ENCODE measurements at regions not wholly inside any gene's neighbourhood (a gene's known extent, or its start where the extent isn't known, plus 50 kb on each side); places are given as distances from the start of the nearest gene placed in this dataset.

DNA sequence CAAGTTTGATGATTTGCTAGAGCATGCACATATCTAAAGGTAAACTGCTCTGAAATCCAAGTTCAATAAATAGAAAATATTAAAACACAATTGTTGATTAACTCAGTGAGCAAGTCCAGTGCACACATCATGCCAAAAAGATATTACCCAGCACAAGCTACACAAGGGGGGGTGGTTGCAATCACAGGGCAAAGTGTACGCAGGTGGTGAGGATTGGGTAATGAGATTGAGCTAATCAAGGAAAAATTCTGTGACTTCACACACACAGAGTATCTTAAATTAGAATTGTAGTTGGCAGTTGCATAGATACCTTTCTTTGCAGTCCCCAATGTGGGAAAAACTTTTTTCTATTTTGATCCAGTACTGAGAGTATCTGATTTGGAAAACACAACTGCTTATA, 156.1 kb upstream of the NTRK2 start:
- ATAC-seq (ENCODE audit: insufficient read depth, low read depth) = no peak
- no peak overlapping the region for H3K4me2 ChIP-seq (ENCODE audit: insufficient read depth, low read length)

DNA sequence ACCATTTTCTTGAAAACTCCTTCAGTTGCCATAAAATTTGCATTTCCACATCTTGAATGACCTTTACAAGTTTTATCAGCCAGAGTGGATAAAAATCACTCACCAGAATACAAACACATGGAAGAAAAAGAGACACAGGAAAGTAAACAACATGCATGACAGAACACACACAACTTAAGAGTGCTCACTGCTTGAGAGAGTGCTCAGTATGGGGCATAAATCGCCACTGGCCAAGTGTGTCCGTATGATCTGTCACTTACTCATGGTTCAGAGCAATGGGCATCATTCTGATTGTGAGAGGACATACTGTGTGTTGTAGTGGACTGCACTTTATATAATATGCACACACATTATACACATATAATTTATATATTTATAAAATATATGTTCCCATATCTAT, 155.6 kb upstream of the NTRK2 start:
- DNase-seq (no peak), ATAC-seq (ENCODE audit: insufficient read depth, low read depth) (no peak)
- H3K4me3 ChIP-seq (ENCODE audit: low read depth in 1 of 2, low read length in 2 of 2) = no peak overlapping the region
- H3K4me2 ChIP-seq (ENCODE audit: insufficient read depth, low read length) = no peak overlapping the region
- H3K9me3 ChIP-seq (ENCODE audit: insufficient read depth, low read length, severe bottlenecking) = no peaks in the 10 kb centered on the region
- no peaks in the 10 kb centered on the region for H4K20me1 ChIP-seq (ENCODE audit: insufficient read depth, low read length)
- no peaks in the 10 kb centered on the region for H3K4me1 ChIP-seq (ENCODE audit: insufficient read depth, low read length)
- no peak for TF ChIP-seq EZH2 (IDR thresholded peaks at IDR 0.05; ENCODE audit: borderline replicate concordance, low read depth, low read length, severe bottlenecking)
- TF ChIP-seq, protein P1, sequence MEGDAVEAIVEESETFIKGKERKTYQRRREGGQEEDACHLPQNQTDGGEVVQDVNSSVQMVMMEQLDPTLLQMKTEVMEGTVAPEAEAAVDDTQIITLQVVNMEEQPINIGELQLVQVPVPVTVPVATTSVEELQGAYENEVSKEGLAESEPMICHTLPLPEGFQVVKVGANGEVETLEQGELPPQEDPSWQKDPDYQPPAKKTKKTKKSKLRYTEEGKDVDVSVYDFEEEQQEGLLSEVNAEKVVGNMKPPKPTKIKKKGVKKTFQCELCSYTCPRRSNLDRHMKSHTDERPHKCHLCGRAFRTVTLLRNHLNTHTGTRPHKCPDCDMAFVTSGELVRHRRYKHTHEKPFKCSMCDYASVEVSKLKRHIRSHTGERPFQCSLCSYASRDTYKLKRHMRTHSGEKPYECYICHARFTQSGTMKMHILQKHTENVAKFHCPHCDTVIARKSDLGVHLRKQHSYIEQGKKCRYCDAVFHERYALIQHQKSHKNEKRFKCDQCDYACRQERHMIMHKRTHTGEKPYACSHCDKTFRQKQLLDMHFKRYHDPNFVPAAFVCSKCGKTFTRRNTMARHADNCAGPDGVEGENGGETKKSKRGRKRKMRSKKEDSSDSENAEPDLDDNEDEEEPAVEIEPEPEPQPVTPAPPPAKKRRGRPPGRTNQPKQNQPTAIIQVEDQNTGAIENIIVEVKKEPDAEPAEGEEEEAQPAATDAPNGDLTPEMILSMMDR (IDR thresholded peaks at IDR 0.05; ENCODE audit: borderline replicate concordance, extremely low read depth, low read length, poor library complexity, severe bottlenecking) = no peak
- no peaks in the 10 kb centered on the region for H3K36me3 ChIP-seq (ENCODE audit: insufficient read depth, low read length)
- no peaks in the 10 kb centered on the region for H3K79me2 ChIP-seq (ENCODE audit: insufficient read depth, low read length)
- H3K27me3 ChIP-seq (ENCODE audit: insufficient read depth, low read length, poor library complexity) = no peaks in the 10 kb centered on the region
- H3K9ac ChIP-seq (ENCODE audit: low read depth, low read length) = no peak overlapping the region
- H2AFZ ChIP-seq (ENCODE audit: low read depth, low read length) = no peak overlapping the region
- no peak overlapping the region for H3K27ac ChIP-seq (ENCODE audit: low read length)

More for the DNA sequence above, 156.1 kb upstream of the NTRK2 start:
- Histone ChIP-seq H3K36me3 (ENCODE audit: insufficient read depth, low read length) (no peaks in the 10 kb centered on the region), H3K9me3 (ENCODE audit: insufficient read depth, low read length, severe bottlenecking) (no peaks in the 10 kb centered on the region), H4K20me1 (ENCODE audit: insufficient read depth, low read length) (no peaks in the 10 kb centered on the region), H3K4me1 (ENCODE audit: insufficient read depth, low read length) (no peaks in the 10 kb centered on the region), H3K27ac (ENCODE audit: low read length) (no peak overlapping the region), H3K4me3 (ENCODE audit: low read depth in 1 of 2, low read length in 2 of 2) (no peak overlapping the region), H3K27me3 (ENCODE audit: insufficient read depth, low read length, poor library complexity) (no peaks in the 10 kb centered on the region), H2AFZ (ENCODE audit: low read depth, low read length) (no peak overlapping the region), H3K79me2 (ENCODE audit: insufficient read depth, low read length) (no peaks in the 10 kb centered on the region), H3K9ac (ENCODE audit: low read depth, low read length) (no peak overlapping the region)
- TF ChIP-seq, protein P1 (IDR thresholded peaks at IDR 0.05; ENCODE audit: borderline replicate concordance, extremely low read depth, low read length, poor library complexity, severe bottlenecking) = no peak
- TF ChIP-seq EZH2 (IDR thresholded peaks at IDR 0.05; ENCODE audit: borderline replicate concordance, low read depth, low read length, severe bottlenecking) = no peak
- DNase-seq = no peak

DNA sequence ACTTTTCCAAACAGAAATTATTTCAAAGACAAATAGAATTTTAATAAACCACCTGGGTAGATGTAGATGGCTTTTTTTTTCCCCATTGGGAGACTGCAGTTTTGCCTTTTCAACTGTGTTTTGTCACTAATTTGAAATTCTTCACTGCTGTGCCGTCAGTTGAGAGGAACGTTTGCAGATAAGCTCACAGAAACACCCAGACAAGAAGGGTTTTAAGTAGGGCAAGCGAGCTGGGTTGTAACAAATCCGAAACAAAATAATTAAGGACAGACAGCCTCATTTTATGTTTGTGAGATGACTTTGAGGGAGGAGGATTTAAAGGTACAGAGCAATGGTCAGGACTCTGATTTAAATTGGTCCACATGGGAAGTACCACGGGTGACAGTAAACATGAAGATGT, 155.1 kb upstream of the NTRK2 start:
- TF ChIP-seq, protein P1 (IDR thresholded peaks at IDR 0.05; ENCODE audit: borderline replicate concordance, extremely low read depth, low read length, poor library complexity, severe bottlenecking) = no peak
- TF ChIP-seq EZH2 (IDR thresholded peaks at IDR 0.05; ENCODE audit: borderline replicate concordance, low read depth, low read length, severe bottlenecking) = no peak
- Histone ChIP-seq H3K4me2 (ENCODE audit: insufficient read depth, low read length) (no peak overlapping the region), H3K9ac (ENCODE audit: low read depth, low read length) (no peak overlapping the region), H3K79me2 (ENCODE audit: insufficient read depth, low read length) (no peaks in the 10 kb centered on the region), H3K9me3 (ENCODE audit: insufficient read depth, low read length, severe bottlenecking) (no peaks in the 10 kb centered on the region), H3K27me3 (ENCODE audit: insufficient read depth, low read length, poor library complexity) (no peaks in the 10 kb centered on the region), H4K20me1 (ENCODE audit: insufficient read depth, low read length) (no peaks in the 10 kb centered on the region), H3K27ac (ENCODE audit: low read length) (no peak overlapping the region), H2AFZ (ENCODE audit: low read depth, low read length) (no peak overlapping the region), H3K4me1 (ENCODE audit: insufficient read depth, low read length) (no peaks in the 10 kb centered on the region), H3K4me3 (ENCODE audit: low read depth in 1 of 2, low read length in 2 of 2) (no peak overlapping the region), H3K36me3 (ENCODE audit: insufficient read depth, low read length) (no peaks in the 10 kb centered on the region)
- no peak for ATAC-seq (ENCODE audit: insufficient read depth, low read depth)
- no peak for DNase-seq

DNA sequence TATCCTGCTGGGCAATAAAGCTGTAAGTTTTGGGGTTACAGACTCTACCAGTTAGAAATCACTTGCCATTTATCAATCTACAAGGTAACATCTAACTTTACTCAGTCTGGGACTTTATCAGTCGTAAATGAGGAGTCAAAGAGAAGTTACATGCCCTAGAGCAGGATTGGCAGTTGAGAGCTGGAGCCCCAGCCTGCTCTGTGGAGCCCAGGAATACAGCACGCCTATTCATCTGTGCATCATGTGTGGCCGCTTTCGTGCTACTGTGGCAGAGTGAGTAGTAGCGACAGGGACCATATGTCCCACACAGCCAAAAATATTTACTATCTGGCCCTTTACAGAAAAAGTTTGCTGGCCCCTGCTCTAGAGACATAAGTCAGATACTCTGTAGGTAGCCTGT, 152.5 kb upstream of the NTRK2 start:
- no peak overlapping the region for H3K9ac ChIP-seq (ENCODE audit: low read depth, low read length)

More for the DNA sequence above, 152.5 kb upstream of the NTRK2 start:
- DNase-seq (no peak), ATAC-seq (ENCODE audit: insufficient read depth, low read depth) (no peak)
- no peaks in the 10 kb centered on the region for H3K79me2 ChIP-seq (ENCODE audit: insufficient read depth, low read length)
- H3K4me3 ChIP-seq (ENCODE audit: low read depth in 1 of 2, low read length in 2 of 2) = no peak overlapping the region
- no peaks in the 10 kb centered on the region for H3K4me1 ChIP-seq (ENCODE audit: insufficient read depth, low read length)
- TF ChIP-seq, protein P1 (IDR thresholded peaks at IDR 0.05; ENCODE audit: borderline replicate concordance, extremely low read depth, low read length, poor library complexity, severe bottlenecking) = no peak
- TF ChIP-seq EZH2 (IDR thresholded peaks at IDR 0.05; ENCODE audit: borderline replicate concordance, low read depth, low read length, severe bottlenecking) = no peak
- no peaks in the 10 kb centered on the region for H3K9me3 ChIP-seq (ENCODE audit: insufficient read depth, low read length, severe bottlenecking)
- H4K20me1 ChIP-seq (ENCODE audit: insufficient read depth, low read length) = no peaks in the 10 kb centered on the region
- no peak overlapping the region for H3K4me2 ChIP-seq (ENCODE audit: insufficient read depth, low read length)
- no peaks in the 10 kb centered on the region for H3K36me3 ChIP-seq (ENCODE audit: insufficient read depth, low read length)
- H3K27ac ChIP-seq (ENCODE audit: low read length) = no peak overlapping the region
- no peak overlapping the region for H2AFZ ChIP-seq (ENCODE audit: low read depth, low read length)
- H3K27me3 ChIP-seq (ENCODE audit: insufficient read depth, low read length, poor library complexity) = no peaks in the 10 kb centered on the region
